DND-41 (cell line): ENCODE measurements at regions not wholly inside any gene's neighbourhood (a gene's known extent, or its start where the extent isn't known, plus 50 kb on each side); places are given as distances from the start of the nearest gene placed in this dataset.

ENCODE experiments used
- ATAC-seq: fragments of 200-7000 bp; cut with Tn5 transposase; 3 replicates; pipeline ENCODE4 v1.9.1; 2021; ENCODE audit warnings: low read depth; ENCODE audit not compliant: insufficient read depth
- DNase-seq: peaks from one replicate; pipeline ENCODE4 v3.0.0-alpha.2; 2020
- H2AFZ ChIP-seq: 2 replicates; pipeline ENCODE4 v1.6.0; 2012; ENCODE audit warnings: low read depth, low read length
- H3K27ac ChIP-seq: 2 replicates; pipeline ENCODE4 v1.5.1; 2012; ENCODE audit warnings: low read length, inconsistent platforms
- H3K27me3 ChIP-seq: fragments of 200-600 bp; sonication (generic); 2 replicates; pipeline ENCODE4 v1.6.0; 2012; ENCODE audit warnings: low read length, mild to moderate bottlenecking, inconsistent platforms; ENCODE audit not compliant: insufficient read depth, poor library complexity
- H3K36me3 ChIP-seq: 2 replicates; pipeline ENCODE4 v1.5.1; 2012; ENCODE audit warnings: low read length, inconsistent platforms; ENCODE audit not compliant: insufficient read depth
- H3K4me1 ChIP-seq: 2 replicates; pipeline ENCODE4 v1.5.1; 2012; ENCODE audit warnings: mild to moderate bottlenecking, low read length; ENCODE audit not compliant: insufficient read depth
- H3K4me2 ChIP-seq: 2 replicates; pipeline ENCODE4 v1.6.0; 2012; ENCODE audit warnings: mild to moderate bottlenecking, moderate library complexity, low read length, inconsistent platforms; ENCODE audit not compliant: insufficient read depth
- H3K4me3 ChIP-seq, 2 experiments: fragments of 200-600 bp in 1 of 2; shearing (Covaris generic) in 1 of 2; 2 replicates each; pipeline ENCODE4 v1.5.1; 2012 to 2016; ENCODE audit warnings: inconsistent platforms in 2 of 2, low read length in 2 of 2, mild to moderate bottlenecking in 2 of 2, low read depth in 1 of 2, moderate library complexity in 1 of 2
- H3K79me2 ChIP-seq: 2 replicates; pipeline ENCODE4 v1.6.0; 2012; ENCODE audit warnings: low read length, inconsistent platforms; ENCODE audit not compliant: insufficient read depth
- H3K9ac ChIP-seq: 2 replicates; pipeline ENCODE4 v1.6.0; 2012; ENCODE audit warnings: low read depth, mild to moderate bottlenecking, inconsistent platforms, low read length, moderate library complexity
- H3K9me3 ChIP-seq: 2 replicates; pipeline ENCODE4 v1.5.1; 2012; ENCODE audit warnings: low read length, moderate library complexity, mild to moderate bottlenecking, inconsistent platforms; ENCODE audit not compliant: insufficient read depth, severe bottlenecking
- H4K20me1 ChIP-seq: 2 replicates; pipeline ENCODE4 v1.6.0; 2012; ENCODE audit warnings: low read length; ENCODE audit not compliant: insufficient read depth
- EZH2 ChIP-seq: IDR thresholded peaks from 3 replicates; pipeline ENCODE4 v1.6.1; 2012; ENCODE audit warnings: borderline replicate concordance, low read depth, mild to moderate bottlenecking, moderate library complexity, low read length, inconsistent platforms; ENCODE audit not compliant: severe bottlenecking
- TF ChIP-seq, protein P1 (sequence below): IDR thresholded peaks from 2 replicates; pipeline ENCODE4 v1.5.1; 2012; ENCODE audit warnings: borderline replicate concordance, low read length, moderate library complexity, mild to moderate bottlenecking; ENCODE audit not compliant: poor library complexity, severe bottlenecking; ENCODE audit errors: extremely low read depth

DNA sequence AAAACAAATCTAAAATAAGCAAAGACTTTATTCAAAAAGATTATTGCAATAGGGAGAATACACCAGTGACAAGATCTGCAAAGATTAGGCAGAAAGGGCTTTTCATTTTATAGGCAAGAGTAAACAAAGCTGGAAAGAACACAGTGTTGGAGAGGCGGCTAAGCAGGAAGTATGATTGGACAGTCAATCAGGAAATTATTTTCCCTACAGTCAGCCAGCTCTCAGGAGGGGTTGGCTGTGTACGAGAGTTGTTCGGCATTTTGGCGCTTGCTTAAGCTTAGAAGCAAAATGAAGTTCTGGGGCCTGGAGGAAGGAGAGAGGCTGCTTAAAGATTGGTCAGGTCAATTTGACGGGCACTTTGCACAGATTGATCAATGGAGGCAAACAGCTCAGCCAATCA, 1030.5 kb downstream of the TLE4 start:
- Histone ChIP-seq H2AFZ (no peak overlapping the region), H3K27me3 (no peaks in the 10 kb centered on the region), H3K4me3 (no peak overlapping the region), H3K4me1 (no peaks in the 10 kb centered on the region), H3K36me3 (no peaks in the 10 kb centered on the region), H3K9ac (no peak overlapping the region), H3K9me3 (no peaks in the 10 kb centered on the region), H4K20me1 (no peaks in the 10 kb centered on the region), H3K27ac (no peak overlapping the region), H3K79me2 (no peaks in the 10 kb centered on the region), H3K4me2 (no peak overlapping the region)
- DNase-seq: no peak
- TF ChIP-seq, protein P1, sequence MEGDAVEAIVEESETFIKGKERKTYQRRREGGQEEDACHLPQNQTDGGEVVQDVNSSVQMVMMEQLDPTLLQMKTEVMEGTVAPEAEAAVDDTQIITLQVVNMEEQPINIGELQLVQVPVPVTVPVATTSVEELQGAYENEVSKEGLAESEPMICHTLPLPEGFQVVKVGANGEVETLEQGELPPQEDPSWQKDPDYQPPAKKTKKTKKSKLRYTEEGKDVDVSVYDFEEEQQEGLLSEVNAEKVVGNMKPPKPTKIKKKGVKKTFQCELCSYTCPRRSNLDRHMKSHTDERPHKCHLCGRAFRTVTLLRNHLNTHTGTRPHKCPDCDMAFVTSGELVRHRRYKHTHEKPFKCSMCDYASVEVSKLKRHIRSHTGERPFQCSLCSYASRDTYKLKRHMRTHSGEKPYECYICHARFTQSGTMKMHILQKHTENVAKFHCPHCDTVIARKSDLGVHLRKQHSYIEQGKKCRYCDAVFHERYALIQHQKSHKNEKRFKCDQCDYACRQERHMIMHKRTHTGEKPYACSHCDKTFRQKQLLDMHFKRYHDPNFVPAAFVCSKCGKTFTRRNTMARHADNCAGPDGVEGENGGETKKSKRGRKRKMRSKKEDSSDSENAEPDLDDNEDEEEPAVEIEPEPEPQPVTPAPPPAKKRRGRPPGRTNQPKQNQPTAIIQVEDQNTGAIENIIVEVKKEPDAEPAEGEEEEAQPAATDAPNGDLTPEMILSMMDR: no peak
- no peak for TF ChIP-seq EZH2
- no peak for ATAC-seq

DNA sequence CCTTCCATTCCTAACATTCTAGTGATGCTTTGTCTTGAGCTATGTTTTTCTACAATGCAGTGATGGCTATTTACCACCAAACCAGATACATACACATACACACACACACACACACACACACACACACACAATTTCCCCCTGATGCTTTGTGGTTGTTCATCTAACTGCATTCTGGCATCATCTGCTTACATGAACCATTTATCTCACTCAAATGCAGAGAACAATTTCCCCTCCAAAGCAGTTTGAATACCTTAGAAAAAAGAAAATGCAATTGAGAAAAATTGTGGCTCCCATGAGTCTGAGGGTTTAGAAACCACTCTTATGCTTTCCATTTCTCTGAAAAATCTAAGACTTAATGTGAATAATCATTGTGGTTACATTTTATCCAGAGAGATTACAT, 1024.8 kb downstream of the TLE4 start:
- ATAC-seq: no peak
- Histone ChIP-seq H3K9ac (no peak overlapping the region), H3K79me2 (no peaks in the 10 kb centered on the region), H3K27ac (no peak overlapping the region), H2AFZ (no peak overlapping the region), H3K4me2 (no peak overlapping the region), H3K9me3 (no peaks in the 10 kb centered on the region), H3K36me3 (no peaks in the 10 kb centered on the region), H3K27me3 (no peaks in the 10 kb centered on the region), H3K4me1 (no peaks in the 10 kb centered on the region), H4K20me1 (no peaks in the 10 kb centered on the region), H3K4me3 (no peak overlapping the region)
- TF ChIP-seq, protein P1: no peak
- TF ChIP-seq EZH2: no peak
- no peak for DNase-seq

DNA sequence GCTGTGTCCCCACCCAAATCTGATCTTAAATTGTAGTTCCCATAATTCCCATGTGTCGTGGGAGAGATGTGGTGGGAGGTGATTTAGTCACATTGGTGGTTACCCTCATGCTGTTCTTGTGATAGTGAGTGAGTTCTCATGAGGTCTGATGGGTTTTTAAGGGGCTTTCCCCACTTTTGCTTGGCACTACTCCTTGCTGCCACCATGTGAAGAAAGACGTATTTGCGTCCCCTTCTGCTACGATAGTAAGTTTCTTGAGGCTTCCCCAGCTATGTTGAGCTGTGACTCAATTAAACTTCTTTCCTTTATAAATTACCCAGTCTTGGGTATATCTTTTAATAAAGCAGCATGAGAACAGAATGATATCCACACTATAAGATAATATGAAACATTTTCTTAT, 1023.4 kb downstream of the TLE4 start:
- ATAC-seq (no peak), DNase-seq (no peak)
- no peak for TF ChIP-seq EZH2
- TF ChIP-seq, protein P1: no peak
- H3K27me3 ChIP-seq: no peaks in the 10 kb centered on the region
- no peaks in the 10 kb centered on the region for H3K36me3 ChIP-seq
- no peaks in the 10 kb centered on the region for H3K4me1 ChIP-seq
- H3K9me3 ChIP-seq: no peaks in the 10 kb centered on the region
- H3K4me2 ChIP-seq: no peak overlapping the region
- no peak overlapping the region for H3K9ac ChIP-seq
- no peaks in the 10 kb centered on the region for H4K20me1 ChIP-seq
- H2AFZ ChIP-seq: no peak overlapping the region
- no peak overlapping the region for H3K27ac ChIP-seq
- no peaks in the 10 kb centered on the region for H3K79me2 ChIP-seq
- no peak overlapping the region for H3K4me3 ChIP-seq

DNA sequence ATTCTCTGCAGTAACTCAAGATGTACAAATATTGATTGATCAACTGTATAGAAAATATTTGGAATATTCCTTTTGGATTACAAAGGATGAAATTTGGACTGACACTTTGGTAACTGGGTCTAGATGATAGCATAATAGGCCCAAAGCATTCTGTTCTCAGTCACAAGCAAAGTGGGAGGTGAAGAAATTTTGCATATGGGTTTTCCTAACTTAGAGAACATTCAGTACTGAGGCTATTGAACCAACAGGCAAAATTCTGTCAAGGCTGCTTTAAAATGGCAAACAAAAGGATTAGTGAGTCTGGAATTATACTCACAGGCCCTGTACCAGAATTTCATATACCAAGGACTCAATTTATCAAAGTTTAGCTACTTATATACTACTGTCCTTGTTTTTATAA, 1020.6 kb downstream of the TLE4 start:
- Histone ChIP-seq H3K4me2 (no peak overlapping the region), H2AFZ (no peak overlapping the region), H3K27me3 (no peaks in the 10 kb centered on the region), H3K36me3 (no peaks in the 10 kb centered on the region), H3K79me2 (no peaks in the 10 kb centered on the region), H3K9me3 (no peaks in the 10 kb centered on the region), H3K4me3 (no peak overlapping the region), H3K4me1 (no peaks in the 10 kb centered on the region), H3K9ac (no peak overlapping the region), H3K27ac (no peak overlapping the region), H4K20me1 (no peaks in the 10 kb centered on the region)
- TF ChIP-seq EZH2: no peak
- TF ChIP-seq, protein P1: no peak
- no peak for DNase-seq
- ATAC-seq: no peak
